Left lobe of liver (tissue), 2 donors: ENCODE measurements at regions not wholly inside any gene's neighbourhood (a gene's known extent, or its start where the extent isn't known, plus 50 kb on each side); places are given as distances from the start of the nearest gene placed in this dataset.
"Not testable (repeated sequence)": the region's sequence is repeated elsewhere in the genome, so short reads cannot be mapped to it uniquely, and the experiment has no call there.

Experiments
- ATAC-seq: fragments of 200-7000 bp; cut with Tn5 transposase; one replicate; pipeline ENCODE4 v1.9.1; 2020; ENCODE audit warnings: mild to moderate bottlenecking, moderate library complexity
- DNase-seq: peaks from one replicate; pipeline ENCODE4 v3.0.0-alpha.2; 2020; ENCODE audit warnings: low spot score
- donor health status: DM: no; HTN: no; CAD: no; lungs with moderate emphysema.
- donor health status: DM: no; HTN: yes; CAD: no.

DNA sequence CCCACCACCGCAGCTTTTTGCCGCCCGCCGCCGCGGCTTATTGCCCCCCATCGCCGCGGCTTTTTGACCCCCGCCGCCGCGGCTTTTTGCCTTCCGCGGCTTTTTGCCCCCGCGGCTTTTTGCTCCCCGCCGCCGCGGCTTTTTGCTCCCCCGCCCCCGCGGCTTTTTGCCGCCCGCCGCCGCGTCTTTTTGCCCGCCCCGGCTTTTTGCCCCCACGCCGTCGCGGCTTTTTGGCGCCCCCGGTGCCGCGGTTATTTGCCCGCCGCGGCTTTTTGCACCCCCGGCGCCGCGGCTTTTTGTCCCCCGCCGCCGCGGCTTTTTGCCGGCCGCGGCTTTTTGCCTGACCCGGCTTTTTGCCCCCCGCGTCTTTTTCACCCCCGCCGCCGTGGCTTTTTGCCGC is 3061.8 kb upstream of the TEKT4 start:
- ATAC-seq, DNase-seq: not testable (repeated sequence)

GRCh38 chr2:91839904-91840868 is 3031.0 kb upstream of the TEKT4 start:
- no peak for DNase-seq

DNA sequence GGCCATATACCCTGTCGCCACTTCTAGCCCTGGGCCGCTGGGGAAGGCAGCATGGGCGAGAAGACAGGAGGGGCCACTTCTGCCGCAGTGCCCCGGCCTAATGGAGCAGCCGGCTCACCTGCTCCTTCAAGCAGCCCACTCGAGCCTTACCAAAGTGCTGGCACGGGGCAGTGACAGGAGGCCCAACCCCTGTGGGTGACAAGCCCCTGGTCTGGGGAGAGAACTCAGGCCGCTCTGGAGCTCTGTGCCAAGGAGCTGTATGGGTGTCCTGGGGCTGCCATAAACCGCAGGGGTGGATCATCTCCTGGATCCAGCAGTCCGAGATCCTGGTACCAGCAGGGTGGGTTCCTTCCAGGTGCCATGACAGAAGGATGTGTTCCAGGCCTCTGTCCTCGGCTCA is 3029.0 kb upstream of the TEKT4 start:
- not testable (repeated sequence) for DNase-seq, ATAC-seq

More at GRCh38 chr2:91839904-91840868, 3031.0 kb upstream of the TEKT4 start:
- no peak for ATAC-seq

- not testable (repeated sequence) for DNase-seq, ATAC-seq
Observed at GRCh38 chr2:91842913-91843312, 3028.3 kb upstream of the TEKT4 start.

DNA sequence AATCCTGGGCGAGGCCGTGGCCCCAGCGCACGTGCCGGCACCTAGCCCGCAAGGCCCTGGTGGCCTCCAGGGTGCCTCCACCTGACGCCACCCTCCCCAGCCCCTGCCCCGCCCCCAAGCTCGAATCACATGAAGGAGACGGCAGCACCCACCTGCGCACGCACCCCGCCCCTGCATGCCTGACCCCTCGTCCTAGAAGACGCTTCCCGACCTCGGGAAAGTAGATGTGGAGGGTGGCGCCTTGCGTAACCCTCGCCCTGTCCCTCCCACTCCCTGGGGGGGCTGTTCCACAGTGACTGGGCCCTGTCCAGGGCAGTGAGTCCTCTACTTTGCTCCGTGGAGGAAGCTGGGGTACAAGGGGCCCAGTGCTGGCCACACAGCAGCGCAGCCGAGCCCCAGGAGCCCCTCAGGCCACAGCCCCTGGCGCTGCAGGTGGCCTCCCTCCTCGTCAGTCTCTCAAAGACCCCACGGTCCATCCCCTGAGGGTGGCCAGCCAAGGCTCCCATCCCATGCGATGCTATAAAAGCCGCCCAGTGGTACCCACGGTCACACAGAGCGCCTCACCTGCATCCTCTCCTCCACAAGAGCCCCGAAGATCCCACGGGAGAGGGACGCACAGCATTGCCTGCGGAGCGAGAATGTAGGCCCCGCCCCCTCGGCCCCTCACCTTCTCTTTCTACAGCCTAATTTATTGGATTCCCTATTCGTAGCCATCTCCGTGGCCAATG is 3027.3 kb upstream of the TEKT4 start:
- DNase-seq, ATAC-seq: not testable (repeated sequence)

DNA sequence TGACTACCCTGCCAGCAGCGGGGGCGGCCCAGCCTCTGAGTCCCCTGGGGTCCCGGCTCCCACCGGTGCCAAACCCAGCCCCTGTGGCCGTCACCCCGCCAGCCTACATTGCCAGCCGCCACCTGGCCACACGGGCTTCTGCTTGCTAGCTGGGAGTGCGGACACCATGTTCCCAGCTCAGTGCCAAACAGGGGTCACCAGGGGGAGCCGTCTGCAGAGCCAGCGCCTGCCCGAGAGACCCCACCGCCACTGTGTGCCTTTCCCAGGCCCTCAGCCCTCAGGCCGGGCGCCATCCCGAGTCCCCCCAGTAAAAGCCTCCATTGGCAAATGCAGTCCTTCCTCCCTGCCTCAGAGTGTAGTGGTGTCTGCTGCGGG is 3026.8 kb upstream of the TEKT4 start:
- not testable (repeated sequence) for DNase-seq, ATAC-seq

- ATAC-seq, DNase-seq: not testable (repeated sequence)
Observed at GRCh38 chr2:91846388-91846787, 3024.8 kb upstream of the TEKT4 start.

DNA sequence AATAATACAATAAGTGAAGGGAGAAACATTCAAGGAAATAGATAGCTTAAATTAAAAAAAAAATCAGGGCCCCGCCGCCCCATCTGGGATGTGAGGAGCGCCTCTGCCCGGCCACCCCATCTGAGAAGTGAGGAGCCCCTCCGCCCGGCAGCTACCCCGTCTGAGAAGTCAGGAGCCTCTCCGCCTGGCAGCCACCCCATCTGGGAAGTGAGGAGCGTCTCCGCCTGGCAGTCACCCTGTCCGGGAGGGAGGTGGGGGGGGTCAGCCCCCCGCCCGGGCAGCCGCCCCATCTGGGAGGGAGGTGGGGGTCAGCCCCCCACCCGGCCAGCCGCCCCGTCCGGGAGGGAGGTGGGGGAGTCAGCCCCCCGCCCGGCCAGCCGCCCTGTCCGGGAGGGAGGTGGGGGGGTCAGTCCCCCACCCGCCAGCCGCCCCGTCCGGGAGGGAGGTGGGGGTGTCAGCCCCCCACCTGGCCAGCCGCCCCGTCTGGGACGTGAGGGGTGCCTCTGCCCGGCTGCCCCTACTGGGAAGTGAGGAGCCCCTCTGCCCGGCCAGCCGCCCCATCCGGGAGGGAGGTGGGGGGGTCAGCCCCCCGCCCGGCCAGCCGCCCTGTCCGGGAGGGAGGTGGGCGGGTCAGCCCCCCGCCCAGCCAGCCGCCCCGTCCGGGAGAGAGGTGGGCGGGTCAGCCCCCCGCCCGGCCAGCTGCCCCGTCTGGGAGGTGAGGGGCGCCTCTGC is 3019.4 kb upstream of the TEKT4 start:
- not testable (repeated sequence) for DNase-seq

GRCh38 chr2:91856971-91857370 is 3014.3 kb upstream of the TEKT4 start:
- DNase-seq, ATAC-seq: not testable (repeated sequence)

More for the DNA sequence above, 3019.4 kb upstream of the TEKT4 start:
- ATAC-seq, result not testable (repeated sequence)

GRCh38 chr2:91857711-91858110 is 3013.5 kb upstream of the TEKT4 start:
- not testable (repeated sequence) for ATAC-seq, DNase-seq

DNA sequence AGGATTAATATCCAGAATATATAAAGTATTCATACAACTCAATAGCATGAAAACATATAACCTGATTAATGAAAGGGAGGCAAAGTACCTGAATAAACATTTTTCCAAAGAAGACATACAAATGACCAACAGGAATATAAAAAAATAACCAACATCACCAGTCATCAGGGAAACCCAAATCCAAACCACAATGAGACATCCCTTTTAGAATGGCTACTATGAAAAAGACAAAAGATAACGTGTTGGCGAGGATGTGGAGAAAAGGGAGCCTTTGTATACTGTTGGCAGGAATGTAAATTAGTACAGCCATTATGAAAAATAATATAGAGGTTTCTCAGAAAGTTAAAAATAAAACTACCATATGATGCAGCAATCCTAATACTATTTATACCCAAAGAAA is 2999.5 kb upstream of the TEKT4 start:
- not testable (repeated sequence) for ATAC-seq, DNase-seq

GRCh38 chr2:91873416-91873815 is 2997.8 kb upstream of the TEKT4 start:
- not testable (repeated sequence) for DNase-seq, ATAC-seq

DNA sequence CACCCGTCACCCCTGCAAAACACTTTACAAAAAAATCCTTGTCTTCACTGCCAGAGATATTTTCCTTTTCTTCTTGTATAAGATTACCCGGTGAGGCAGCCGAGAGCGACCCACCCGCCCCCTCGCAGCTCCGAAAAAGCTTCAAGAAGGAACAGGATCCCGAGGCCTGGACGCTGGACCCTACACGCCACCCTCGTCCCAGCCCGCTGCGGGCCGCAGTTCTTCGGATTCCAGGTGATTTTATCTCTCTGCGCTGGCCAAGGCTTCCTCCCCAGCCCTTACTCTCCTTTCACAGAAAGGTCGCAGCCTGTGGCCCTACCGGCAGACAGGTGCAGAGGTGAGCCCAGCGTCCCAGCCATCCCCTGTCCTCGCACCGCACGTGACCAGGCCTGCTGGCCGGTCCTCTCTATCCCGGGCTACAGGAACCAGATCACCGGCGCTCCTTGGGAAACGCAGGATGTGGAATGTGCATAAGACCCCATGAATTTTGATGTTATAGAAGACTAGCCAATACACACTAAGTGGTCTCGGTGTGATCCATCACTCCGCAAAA is 2993.5 kb upstream of the TEKT4 start:
- ATAC-seq, DNase-seq: not testable (repeated sequence)

GRCh38 chr2:91895091-91895490 is 2976.1 kb upstream of the TEKT4 start:
- not testable (repeated sequence) for ATAC-seq, DNase-seq

DNA sequence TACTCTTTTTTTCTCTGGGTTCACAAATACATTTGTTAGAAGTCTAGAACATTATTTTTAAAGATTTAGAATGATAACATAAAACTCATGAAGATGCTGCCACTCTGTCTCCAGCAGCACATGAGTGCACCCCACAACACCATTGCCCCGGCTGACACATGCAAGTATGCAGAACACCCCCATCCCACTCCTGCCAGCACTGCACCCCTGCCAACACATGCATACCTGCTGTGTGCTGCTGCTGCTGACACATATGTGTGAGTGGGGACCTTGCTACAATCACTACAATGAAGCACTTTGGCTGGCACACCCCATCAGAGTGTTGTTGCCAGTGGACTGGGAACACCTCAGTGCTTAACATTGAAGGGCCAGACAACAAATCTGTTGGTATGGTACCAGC is 2953.6 kb upstream of the TEKT4 start:
- not testable (repeated sequence) for ATAC-seq, DNase-seq
